Transverse colon (tissue), 4 donors: ENCODE measurements at regions not wholly inside any gene's neighbourhood (a gene's known extent, or its start where the extent isn't known, plus 50 kb on each side); places are given as distances from the start of the nearest gene placed in this dataset.

Experiments
- DNase-seq: peaks from one replicate; pipeline ENCODE4 v3.0.0-alpha.2; 2019
- H3K27ac ChIP-seq, 4 donors: fragments of 200-600 bp; sonication (generic); 2 replicates each; pipeline ENCODE4 v1.5.1; 2016 to 2018; ENCODE audit warnings: inconsistent platforms in 4 of 4
- H3K27me3 ChIP-seq: fragments of 200-600 bp; sonication (generic); 2 replicates; pipeline ENCODE4 v1.5.1; 2017; ENCODE audit warnings: inconsistent platforms
- H3K36me3 ChIP-seq, 4 donors: fragments of 200-600 bp; sonication (generic); 2 replicates each; pipeline ENCODE4 v1.5.1; 2017 to 2019; ENCODE audit warnings: inconsistent platforms in 4 of 4
- H3K4me1 ChIP-seq, 4 donors: fragments of 200-600 bp; sonication (generic); 2 replicates each; pipeline ENCODE4 v1.5.1; 2017 to 2020; ENCODE audit warnings: inconsistent platforms in 4 of 4
- H3K4me3 ChIP-seq, 4 donors: fragments of 200-600 bp; sonication (generic); 1 replicate in 1 of 4; 2 replicates in 3 of 4; pipeline versions ENCODE4 v1.5.1 to v1.6.1; 2017 to 2019; ENCODE audit warnings: inconsistent platforms in 4 of 4
- H3K9me3 ChIP-seq, 2 donors: fragments of 200-600 bp; sonication (generic); 2 replicates each; pipeline ENCODE4 v1.5.1; 2017 to 2019; ENCODE audit warnings: inconsistent platforms in 2 of 2
- EP300 ChIP-seq: sonication (generic); formaldehyde crosslinking; IDR thresholded peaks from one replicate; pipeline ENCODE4 v1.6.1; 2017; ENCODE audit warnings: antibody characterized with exemption, low read depth
- POLR2A ChIP-seq: fragments of 450-650 bp; IDR thresholded peaks from one replicate; pipeline ENCODE4 v1.6.1; 2016; ENCODE audit warnings: antibody characterized with exemption, mild to moderate bottlenecking, moderate library complexity
- POLR2AphosphoS5 ChIP-seq, 3 donors: sonication (generic); formaldehyde crosslinking; IDR thresholded peaks; one replicate each; pipeline ENCODE4 v1.6.1; 2016; ENCODE audit warnings: antibody characterized with exemption in 3 of 3
- WGBS, 2 donors: methylation state at CpG; one replicate each; pipeline ENCODE4 v1.1.5; 2018; ENCODE audit warnings: low coverage in 1 of 2; 5-methylcytosine and 5-hydroxymethylcytosine counted together
- in situ Hi-C, 4 donors: fragments of 200-750 bp; cut with MboI; loops; one replicate each; pipeline versions ENCODE4 v1.15.0 to v1.15.1; 2017; ENCODE audit warnings: low sequenced_read_pairs in 3 of 4, low pct_ligation_motif_present in 1 of 4, low pct_unique_long_range_greater_than_20kb in 1 of 4
- intact Hi-C: fragments of 100-400 bp; cut with DNase I; formaldehyde crosslinking; loops from one replicate; pipeline ENCODE4 v1.15.1; 2023; ENCODE audit warnings: low total_unique reads
- TF ChIP-seq, protein P1 (sequence below), 5 experiments: fragments of 200-600 bp in 3 of 5; fragments of 450-650 bp in 2 of 5; sonication (generic) in 3 of 5; IDR thresholded peaks; 1 replicate in 2 of 5; 2 replicates in 3 of 5; pipeline ENCODE4 v1.5.1; 2016 to 2017; ENCODE audit warnings: antibody characterized with exemption in 5 of 5, inconsistent platforms in 3 of 5, mild to moderate bottlenecking in 2 of 5, moderate library complexity in 1 of 5

DNA sequence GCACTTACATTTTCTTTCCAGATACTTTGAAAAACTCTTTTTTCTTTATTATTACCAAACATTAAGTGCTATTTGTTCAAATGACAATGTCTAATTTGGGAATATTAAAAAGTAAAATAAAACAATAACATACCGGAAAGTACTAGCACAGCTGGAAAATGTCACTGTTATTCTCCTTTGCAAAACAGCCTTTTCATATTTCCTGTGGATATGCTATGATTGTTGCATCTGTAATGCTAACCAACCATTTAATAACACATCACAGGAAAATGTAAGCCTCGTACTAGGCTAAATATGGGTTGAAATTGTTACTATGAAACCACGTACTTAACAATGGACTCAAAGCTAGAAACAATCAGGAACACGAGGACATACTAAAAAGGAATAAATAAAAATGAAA, 298.1 kb downstream of the CBLN2 start:
- intact Hi-C loops, result no loop called here
- TF ChIP-seq, protein P1, sequence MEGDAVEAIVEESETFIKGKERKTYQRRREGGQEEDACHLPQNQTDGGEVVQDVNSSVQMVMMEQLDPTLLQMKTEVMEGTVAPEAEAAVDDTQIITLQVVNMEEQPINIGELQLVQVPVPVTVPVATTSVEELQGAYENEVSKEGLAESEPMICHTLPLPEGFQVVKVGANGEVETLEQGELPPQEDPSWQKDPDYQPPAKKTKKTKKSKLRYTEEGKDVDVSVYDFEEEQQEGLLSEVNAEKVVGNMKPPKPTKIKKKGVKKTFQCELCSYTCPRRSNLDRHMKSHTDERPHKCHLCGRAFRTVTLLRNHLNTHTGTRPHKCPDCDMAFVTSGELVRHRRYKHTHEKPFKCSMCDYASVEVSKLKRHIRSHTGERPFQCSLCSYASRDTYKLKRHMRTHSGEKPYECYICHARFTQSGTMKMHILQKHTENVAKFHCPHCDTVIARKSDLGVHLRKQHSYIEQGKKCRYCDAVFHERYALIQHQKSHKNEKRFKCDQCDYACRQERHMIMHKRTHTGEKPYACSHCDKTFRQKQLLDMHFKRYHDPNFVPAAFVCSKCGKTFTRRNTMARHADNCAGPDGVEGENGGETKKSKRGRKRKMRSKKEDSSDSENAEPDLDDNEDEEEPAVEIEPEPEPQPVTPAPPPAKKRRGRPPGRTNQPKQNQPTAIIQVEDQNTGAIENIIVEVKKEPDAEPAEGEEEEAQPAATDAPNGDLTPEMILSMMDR (IDR thresholded peaks at IDR 0.05), result no peak
- TF ChIP-seq POLR2AphosphoS5 (IDR thresholded peaks at IDR 0.05) (no peak), EP300 (no peak), POLR2A (no peak)
- H3K27me3 ChIP-seq, result no peaks in the 10 kb centered on the region
- H3K36me3 ChIP-seq, result no peaks in the 10 kb centered on the region
- no peak for DNase-seq
- in situ Hi-C loops, result no loop called here
- 58 to 64% methylated on average over 4 of the region's 4 CpGs for WGBS, 2 donors
- H3K4me3 ChIP-seq, result no peak overlapping the region
- H3K27ac ChIP-seq, result no peak overlapping the region
- no peaks in the 10 kb centered on the region for H3K4me1 ChIP-seq
- H3K9me3 ChIP-seq, result no peaks in the 10 kb centered on the region

GRCh38 chr18:72235422-72235821, 308.7 kb downstream of the CBLN2 start:
- H3K4me3 ChIP-seq, result no peak overlapping the region
- no peaks in the 10 kb centered on the region for H3K4me1 ChIP-seq
- in situ Hi-C loops (no loop called here), intact Hi-C loops (no loop called here)
- WGBS, 2 donors, result 56 to 66% methylated on average over 2 of the region's 2 CpGs
- no peak for TF ChIP-seq EP300
- TF ChIP-seq POLR2AphosphoS5 (IDR thresholded peaks at IDR 0.05), result no peak
- TF ChIP-seq, protein P1 (IDR thresholded peaks at IDR 0.05), result no peak
- no peak for TF ChIP-seq POLR2A
- H3K27me3 ChIP-seq, result no peaks in the 10 kb centered on the region
- H3K36me3 ChIP-seq, result no peaks in the 10 kb centered on the region
- no peak for DNase-seq
- no peaks in the 10 kb centered on the region for H3K9me3 ChIP-seq
- H3K27ac ChIP-seq, result no peak overlapping the region

- no peak for DNase-seq
- H3K27me3 ChIP-seq, result no peaks in the 10 kb centered on the region
- intact Hi-C loops, result no loop called here
- H3K4me1 ChIP-seq, result no peaks in the 10 kb centered on the region
- H3K4me3 ChIP-seq, result no peak overlapping the region
- no peaks in the 10 kb centered on the region for H3K36me3 ChIP-seq
- H3K9me3 ChIP-seq, result no peaks in the 10 kb centered on the region
- TF ChIP-seq, protein P1 (IDR thresholded peaks at IDR 0.05), result no peak
- no peak for TF ChIP-seq POLR2A
- no peak for TF ChIP-seq POLR2AphosphoS5 (IDR thresholded peaks at IDR 0.05)
- TF ChIP-seq EP300, result no peak
- 66 to 72% methylated on average over 4 of the region's 4 CpGs for WGBS, 2 donors
- H3K27ac ChIP-seq, result no peak overlapping the region
- in situ Hi-C loops, result no loop called here
Observed at GRCh38 chr18:72233106-72233505, 311.0 kb downstream of the CBLN2 start.

- Histone ChIP-seq H3K9me3 (no peaks in the 10 kb centered on the region), H3K36me3 (no peaks in the 10 kb centered on the region), H3K27ac (no peak overlapping the region), H3K4me3 (no peak overlapping the region), H3K4me1 (no peaks in the 10 kb centered on the region), H3K27me3 (no peaks in the 10 kb centered on the region)
- DNase-seq, result no peak
- WGBS, 2 donors, result 50 to 69% methylated on average over 1 to 3 of the region's 3 CpGs
- in situ Hi-C loops (no loop called here), intact Hi-C loops (no loop called here)
- TF ChIP-seq EP300 (no peak), POLR2AphosphoS5 (IDR thresholded peaks at IDR 0.05) (no peak), POLR2A (no peak)
- TF ChIP-seq, protein P1 (IDR thresholded peaks at IDR 0.05), result no peak
Observed at GRCh38 chr18:72232644-72233043, 311.5 kb downstream of the CBLN2 start.
